ENCODE measurements at regions not wholly inside any gene's neighbourhood (a gene's known extent, or its start where the extent isn't known, plus 50 kb on each side); places are given as distances from the start of the nearest gene placed in this dataset.

- H3K9ac ChIP-seq (ENCODE audit: extremely low read depth, insufficient read length, low read length): no peak overlapping the region
- H3K56ac ChIP-seq (ENCODE audit: insufficient read length, low read depth, low read length): no peak overlapping the region
- Mint-ChIP-seq H3K4me1 (peaks cover 4 to 5% of the 10 kb centered on the region in 2 experiments; a peak in 3 of 4 replicates), H3K27me3 (ENCODE audit: low read depth) (no peaks in the 10 kb centered on the region), H3K36me3 (ENCODE audit: insufficient read depth in 1 of 3, low read depth in 3 of 3) (no peaks in the 10 kb centered on the region), H3K9me3 (no peaks in the 10 kb centered on the region), H3K4me3 (no peak overlapping the region), H3K27ac (no peak overlapping the region)
- no peak overlapping the region for H2AFZ ChIP-seq (ENCODE audit: low read length)
- H2BK20ac ChIP-seq (ENCODE audit: low read depth, low read length, poor library complexity, severe bottlenecking): no peak overlapping the region
- TF ChIP-seq CTCF (conservative IDR thresholded peaks at IDR 0.05): no peak
- no peak overlapping the region for H3K4me2 ChIP-seq (ENCODE audit: insufficient read depth, insufficient read length, low read length)
- H4K5ac ChIP-seq (ENCODE audit: insufficient read length, low read depth, low read length): no peak overlapping the region
- WGBS (ENCODE audit: extremely low coverage, insufficient read length, low lambda C conversion rate): no CpG with 5 or more reads among the region's 1 CpG
- H2BK12ac ChIP-seq (ENCODE audit: insufficient read length, low read depth, low read length): no peak overlapping the region
- H3K79me2 ChIP-seq (ENCODE audit: insufficient read depth, low read length): no peaks in the 10 kb centered on the region
- H3K79me1 ChIP-seq (ENCODE audit: insufficient read depth, low read depth, low read length, poor library complexity, severe bottlenecking): no peaks in the 10 kb centered on the region
- no peak overlapping the region for H3K27ac ChIP-seq (ENCODE audit: insufficient read length, low read depth, low read length)
- H3K4me1 ChIP-seq (ENCODE audit: insufficient read depth, low read length): no peaks in the 10 kb centered on the region
- no peaks in the 10 kb centered on the region for H4K20me1 ChIP-seq (ENCODE audit: control insufficient read depth, insufficient read depth, insufficient read length)
- H4K8ac ChIP-seq (replicated peaks; ENCODE audit: insufficient read length, low read depth, low read length): no peak overlapping the region
- peaks cover 2% of the 10 kb centered on the region for H3K23me2 ChIP-seq (ENCODE audit: insufficient read length, low read depth, low read length, poor library complexity, severe bottlenecking)
- DNase-seq: no peak
- no peak overlapping the region for H3T11ph ChIP-seq (ENCODE audit: low read length)
- no peak overlapping the region for H3K4ac ChIP-seq (ENCODE audit: low read depth, low read length)
- no peak overlapping the region for H2BK5ac ChIP-seq (ENCODE audit: insufficient read length, low read length)
- no peak overlapping the region for H4K91ac ChIP-seq (ENCODE audit: insufficient read length, low read depth, low read length)
- no peak overlapping the region for H3K18ac ChIP-seq (ENCODE audit: insufficient read length, low read depth, low read length)
- no peak overlapping the region for H2BK15ac ChIP-seq (ENCODE audit: low read depth, low read length)
- no peak overlapping the region for H2AK5ac ChIP-seq (ENCODE audit: insufficient read length, low read length)
- no peak overlapping the region for H2BK120ac ChIP-seq (ENCODE audit: low read depth, low read length, poor library complexity, severe bottlenecking)
- no peak overlapping the region for H3K23ac ChIP-seq (ENCODE audit: insufficient read length, low read depth, low read length)
- H3K14ac ChIP-seq (ENCODE audit: insufficient read depth, low read length): no peak overlapping the region
- H3K27me3 ChIP-seq (ENCODE audit: insufficient read depth, low read length): no peaks in the 10 kb centered on the region
- no peaks in the 10 kb centered on the region for H3K9me3 ChIP-seq (ENCODE audit: control insufficient read depth, low read depth, low read length)
These were observed 274.1 kb upstream of the HTR2A start for GRCh38 chr13:47170971-47171370.

Data from H9 (cell line).